Choroid plexus epithelial cell (primary cell): ENCODE measurements at regions not wholly inside any gene's neighbourhood (a gene's known extent, or its start where the extent isn't known, plus 50 kb on each side); places are given as distances from the start of the nearest gene placed in this dataset.
A peak's percentile ranks its signal among the peaks of the same experiment; 100 is the strongest.

ENCODE experiments used
- DNase-seq: peaks from one replicate; pipeline ENCODE4 v3.0.0-alpha.2; 2010; ENCODE audit warnings: low read depth
- H3K4me3 ChIP-seq: 2 replicates; pipeline ENCODE4 v1.5.1; 2011; ENCODE audit warnings: low read depth, mild to moderate bottlenecking, control low read depth, low read length, moderate library complexity
- CTCF ChIP-seq: conservative IDR thresholded peaks from 2 replicates; pipeline ENCODE4 v1.5.1; 2011; ENCODE audit warnings: low read depth, mild to moderate bottlenecking, control low read depth, inconsistent platforms, low read length, moderate library complexity

GRCh38 chr2:147181351-147182029 lies 663.3 kb upstream of the ACVR2A start:
- no peak overlapping the region for H3K4me3 ChIP-seq
- no peak for TF ChIP-seq CTCF
- DNase-seq: no peak

GRCh38 chr2:147177071-147177857 lies 667.6 kb upstream of the ACVR2A start:
- no peak for TF ChIP-seq CTCF
- no peak for DNase-seq
- no peak overlapping the region for H3K4me3 ChIP-seq

GRCh38 chr2:147174824-147175254 lies 670.0 kb upstream of the ACVR2A start:
- H3K4me3 ChIP-seq: no peak overlapping the region
- TF ChIP-seq CTCF: no peak
- DNase-seq: no peak

GRCh38 chr2:147173798-147174197 lies 671.0 kb upstream of the ACVR2A start:
- H3K4me3 ChIP-seq: no peak overlapping the region
- no peak for DNase-seq
- no peak for TF ChIP-seq CTCF

GRCh38 chr2:147173189-147173581 lies 671.6 kb upstream of the ACVR2A start:
- TF ChIP-seq CTCF: no peak
- H3K4me3 ChIP-seq: no peak overlapping the region
- DNase-seq: peak; percentile 38

- TF ChIP-seq CTCF: no peak
- DNase-seq: no peak
- H3K4me3 ChIP-seq: no peak overlapping the region
These were observed 672.2 kb upstream of the ACVR2A start for GRCh38 chr2:147172493-147173188.
